ENCODE measurements at regions not wholly inside any gene's neighbourhood (a gene's known extent, or its start where the extent isn't known, plus 50 kb on each side); places are given as distances from the start of the nearest gene placed in this dataset.

DNA sequence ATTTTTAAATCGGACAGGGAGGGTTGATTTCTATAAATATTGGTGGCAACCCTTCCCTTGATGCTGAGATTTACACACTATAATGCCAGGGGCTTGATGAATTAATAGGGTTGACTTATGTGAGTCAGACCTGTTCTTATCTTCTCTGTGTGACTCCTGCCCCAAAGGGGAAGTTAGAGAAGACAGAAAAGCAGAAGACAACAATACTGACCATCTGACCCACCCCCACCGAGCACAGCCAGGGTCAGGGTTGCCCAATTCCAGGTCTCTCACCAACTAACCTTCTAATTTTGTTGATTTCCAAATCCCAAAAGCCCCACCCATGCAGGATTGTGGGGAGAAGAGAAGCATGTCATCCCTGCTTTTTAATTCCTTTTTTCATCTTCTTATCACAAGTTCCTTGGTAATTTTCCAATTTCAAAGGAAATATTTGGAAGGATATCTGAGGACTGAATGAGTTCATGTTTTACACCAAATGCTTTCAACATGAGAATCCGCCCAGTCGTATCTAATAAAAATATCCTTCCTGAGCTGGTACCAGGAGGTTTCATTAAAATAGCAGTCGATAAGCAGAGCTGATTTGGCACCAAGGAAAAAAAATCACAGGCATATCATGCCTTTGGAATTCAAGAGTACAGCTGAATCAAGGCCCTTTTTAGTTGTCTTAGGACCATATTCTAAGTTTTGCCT is 603.4 kb upstream of the CDH11 start:
- TF ChIP-seq POLR2AphosphoS5 (IDR thresholded peaks at IDR 0.05; ENCODE audit: low read depth), result no peak
- TF ChIP-seq, protein P1, sequence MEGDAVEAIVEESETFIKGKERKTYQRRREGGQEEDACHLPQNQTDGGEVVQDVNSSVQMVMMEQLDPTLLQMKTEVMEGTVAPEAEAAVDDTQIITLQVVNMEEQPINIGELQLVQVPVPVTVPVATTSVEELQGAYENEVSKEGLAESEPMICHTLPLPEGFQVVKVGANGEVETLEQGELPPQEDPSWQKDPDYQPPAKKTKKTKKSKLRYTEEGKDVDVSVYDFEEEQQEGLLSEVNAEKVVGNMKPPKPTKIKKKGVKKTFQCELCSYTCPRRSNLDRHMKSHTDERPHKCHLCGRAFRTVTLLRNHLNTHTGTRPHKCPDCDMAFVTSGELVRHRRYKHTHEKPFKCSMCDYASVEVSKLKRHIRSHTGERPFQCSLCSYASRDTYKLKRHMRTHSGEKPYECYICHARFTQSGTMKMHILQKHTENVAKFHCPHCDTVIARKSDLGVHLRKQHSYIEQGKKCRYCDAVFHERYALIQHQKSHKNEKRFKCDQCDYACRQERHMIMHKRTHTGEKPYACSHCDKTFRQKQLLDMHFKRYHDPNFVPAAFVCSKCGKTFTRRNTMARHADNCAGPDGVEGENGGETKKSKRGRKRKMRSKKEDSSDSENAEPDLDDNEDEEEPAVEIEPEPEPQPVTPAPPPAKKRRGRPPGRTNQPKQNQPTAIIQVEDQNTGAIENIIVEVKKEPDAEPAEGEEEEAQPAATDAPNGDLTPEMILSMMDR (IDR thresholded peaks at IDR 0.05; ENCODE audit: insufficient read depth, low read length), result no peak
